ENCODE measurements at regions not wholly inside any gene's neighbourhood (a gene's known extent, or its start where the extent isn't known, plus 50 kb on each side); places are given as distances from the start of the nearest gene placed in this dataset.

GRCh38 chr5:54632131-54632701 is 114.7 kb downstream of the SNX18 start:
- no peaks in the 10 kb centered on the region for H3K9me3 ChIP-seq
- WGBS, 2 donors: 49 to 83% methylated on average over 4 to 5 of the region's 6 CpGs
- H3K36me3 ChIP-seq: no peaks in the 10 kb centered on the region
- no peak for TF ChIP-seq CTCF (IDR thresholded peaks at IDR 0.05)
- TF ChIP-seq POLR2A (IDR thresholded peaks at IDR 0.05): no peak
- H3K4me1 ChIP-seq: peaks cover 0 to 34% (median 14%) of the 10 kb centered on the region in 3 donors
- no peak for DNase-seq
- intact Hi-C loops (cut with DNase I): no loop called here
- peak overlapping the region; percentile 9 to 57 (median 40) for H3K27ac ChIP-seq
- H3K4me3 ChIP-seq: no peak overlapping the region
- no peaks in the 10 kb centered on the region for H3K27me3 ChIP-seq

- TF ChIP-seq POLR2A (IDR thresholded peaks at IDR 0.05) (no peak), CTCF (IDR thresholded peaks at IDR 0.05) (no peak)
- no peaks in the 10 kb centered on the region for H3K9me3 ChIP-seq
- no peak overlapping the region for H3K4me3 ChIP-seq
- no peak for DNase-seq
- 83 to 86% methylated on average over 4 to 5 of the region's 5 CpGs for WGBS, 2 donors
- peak overlapping the region in 2 of 4 donors; percentile 57 for H3K27ac ChIP-seq
- intact Hi-C loops (cut with DNase I): no loop called here
- no peaks in the 10 kb centered on the region for H3K36me3 ChIP-seq
- no peaks in the 10 kb centered on the region for H3K27me3 ChIP-seq
- peaks cover 0 to 34% (median 14%) of the 10 kb centered on the region in 3 donors for H3K4me1 ChIP-seq
Measured at GRCh38 chr5:54630738-54631359, 113.3 kb downstream of the SNX18 start.

GRCh38 chr5:54629115-54629514 is 111.6 kb downstream of the SNX18 start:
- H3K36me3 ChIP-seq: no peaks in the 10 kb centered on the region
- TF ChIP-seq POLR2A (IDR thresholded peaks at IDR 0.05) (no peak), CTCF (IDR thresholded peaks at IDR 0.05) (no peak)
- H3K4me1 ChIP-seq: peaks cover 0 to 27% (median 14%) of the 10 kb centered on the region in 3 donors
- no peak overlapping the region for H3K27ac ChIP-seq
- WGBS, 2 donors: 82 to 93% methylated on average over 2 of the region's 2 CpGs
- no peak for DNase-seq
- no peak overlapping the region for H3K4me3 ChIP-seq
- H3K27me3 ChIP-seq: no peaks in the 10 kb centered on the region
- intact Hi-C loops (cut with DNase I): no loop called here
- no peaks in the 10 kb centered on the region for H3K9me3 ChIP-seq

GRCh38 chr5:54628050-54628449 is 110.5 kb downstream of the SNX18 start:
- H3K9me3 ChIP-seq: no peaks in the 10 kb centered on the region
- intact Hi-C loops (cut with DNase I): no loop called here
- 88 to 100% methylated on average over 1 of the region's 1 CpG for WGBS, 2 donors

More at GRCh38 chr5:54628050-54628449, 110.5 kb downstream of the SNX18 start:
- Histone ChIP-seq H3K4me3 (no peak overlapping the region), H3K27me3 (no peaks in the 10 kb centered on the region), H3K27ac (no peak overlapping the region), H3K4me1 (peaks cover 0 to 23% (median 14%) of the 10 kb centered on the region in 3 donors), H3K36me3 (no peaks in the 10 kb centered on the region)
- no peak for DNase-seq
- TF ChIP-seq POLR2A (IDR thresholded peaks at IDR 0.05): no peak
- TF ChIP-seq CTCF (IDR thresholded peaks at IDR 0.05): no peak
